DND-41 (cell line): ENCODE measurements at regions not wholly inside any gene's neighbourhood (a gene's known extent, or its start where the extent isn't known, plus 50 kb on each side); places are given as distances from the start of the nearest gene placed in this dataset.

Experiments used
- ATAC-seq: fragments of 200-7000 bp; cut with Tn5 transposase; 3 replicates; pipeline ENCODE4 v1.9.1; 2021; ENCODE audit warnings: low read depth; ENCODE audit not compliant: insufficient read depth
- DNase-seq: peaks from one replicate; pipeline ENCODE4 v3.0.0-alpha.2; 2020
- H2AFZ ChIP-seq: 2 replicates; pipeline ENCODE4 v1.6.0; 2012; ENCODE audit warnings: low read depth, low read length
- H3K27ac ChIP-seq: 2 replicates; pipeline ENCODE4 v1.5.1; 2012; ENCODE audit warnings: low read length, inconsistent platforms
- H3K27me3 ChIP-seq: fragments of 200-600 bp; sonication (generic); 2 replicates; pipeline ENCODE4 v1.6.0; 2012; ENCODE audit warnings: low read length, mild to moderate bottlenecking, inconsistent platforms; ENCODE audit not compliant: insufficient read depth, poor library complexity
- H3K36me3 ChIP-seq: 2 replicates; pipeline ENCODE4 v1.5.1; 2012; ENCODE audit warnings: low read length, inconsistent platforms; ENCODE audit not compliant: insufficient read depth
- H3K4me1 ChIP-seq: 2 replicates; pipeline ENCODE4 v1.5.1; 2012; ENCODE audit warnings: mild to moderate bottlenecking, low read length; ENCODE audit not compliant: insufficient read depth
- H3K4me2 ChIP-seq: 2 replicates; pipeline ENCODE4 v1.6.0; 2012; ENCODE audit warnings: mild to moderate bottlenecking, moderate library complexity, low read length, inconsistent platforms; ENCODE audit not compliant: insufficient read depth
- H3K4me3 ChIP-seq, 2 experiments: fragments of 200-600 bp in 1 of 2; shearing (Covaris generic) in 1 of 2; 2 replicates each; pipeline ENCODE4 v1.5.1; 2012 to 2016; ENCODE audit warnings: inconsistent platforms in 2 of 2, low read length in 2 of 2, mild to moderate bottlenecking in 2 of 2, low read depth in 1 of 2, moderate library complexity in 1 of 2
- H3K79me2 ChIP-seq: 2 replicates; pipeline ENCODE4 v1.6.0; 2012; ENCODE audit warnings: low read length, inconsistent platforms; ENCODE audit not compliant: insufficient read depth
- H3K9ac ChIP-seq: 2 replicates; pipeline ENCODE4 v1.6.0; 2012; ENCODE audit warnings: low read depth, mild to moderate bottlenecking, inconsistent platforms, low read length, moderate library complexity
- H3K9me3 ChIP-seq: 2 replicates; pipeline ENCODE4 v1.5.1; 2012; ENCODE audit warnings: low read length, moderate library complexity, mild to moderate bottlenecking, inconsistent platforms; ENCODE audit not compliant: insufficient read depth, severe bottlenecking
- H4K20me1 ChIP-seq: 2 replicates; pipeline ENCODE4 v1.6.0; 2012; ENCODE audit warnings: low read length; ENCODE audit not compliant: insufficient read depth
- EZH2 ChIP-seq: IDR thresholded peaks from 3 replicates; pipeline ENCODE4 v1.6.1; 2012; ENCODE audit warnings: borderline replicate concordance, low read depth, mild to moderate bottlenecking, moderate library complexity, low read length, inconsistent platforms; ENCODE audit not compliant: severe bottlenecking
- TF ChIP-seq, protein P1 (sequence below): IDR thresholded peaks from 2 replicates; pipeline ENCODE4 v1.5.1; 2012; ENCODE audit warnings: borderline replicate concordance, low read length, moderate library complexity, mild to moderate bottlenecking; ENCODE audit not compliant: poor library complexity, severe bottlenecking; ENCODE audit errors: extremely low read depth

DNA sequence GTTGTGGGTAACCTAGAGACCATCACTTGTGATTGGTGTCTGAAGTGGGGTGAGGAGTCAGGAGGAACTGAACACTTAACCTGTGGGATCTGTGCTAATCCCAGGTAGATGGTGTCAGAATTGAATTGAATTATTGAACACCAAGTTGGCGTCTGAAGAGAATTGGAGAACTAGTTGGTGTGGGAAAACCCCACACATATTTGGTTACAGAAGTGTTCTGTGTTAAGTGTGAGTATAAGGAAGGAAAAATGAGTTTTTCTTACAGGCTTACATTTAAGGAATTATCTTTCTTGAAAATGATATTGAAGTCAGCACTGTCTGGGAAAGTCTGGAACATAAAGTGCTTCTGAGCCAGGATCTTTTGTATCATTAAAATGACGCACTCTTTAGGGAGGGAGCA is 182.9 kb upstream of the ECI2 start:
- Histone ChIP-seq H3K27ac (no peak overlapping the region), H4K20me1 (no peaks in the 10 kb centered on the region), H3K9ac (no peak overlapping the region), H3K27me3 (no peaks in the 10 kb centered on the region), H3K9me3 (no peaks in the 10 kb centered on the region), H3K79me2 (no peaks in the 10 kb centered on the region), H3K4me2 (no peak overlapping the region), H3K4me3 (no peak overlapping the region), H3K36me3 (no peaks in the 10 kb centered on the region), H2AFZ (no peak overlapping the region), H3K4me1 (no peaks in the 10 kb centered on the region)
- DNase-seq (no peak), ATAC-seq (no peak)
- TF ChIP-seq EZH2 = no peak
- TF ChIP-seq, protein P1, sequence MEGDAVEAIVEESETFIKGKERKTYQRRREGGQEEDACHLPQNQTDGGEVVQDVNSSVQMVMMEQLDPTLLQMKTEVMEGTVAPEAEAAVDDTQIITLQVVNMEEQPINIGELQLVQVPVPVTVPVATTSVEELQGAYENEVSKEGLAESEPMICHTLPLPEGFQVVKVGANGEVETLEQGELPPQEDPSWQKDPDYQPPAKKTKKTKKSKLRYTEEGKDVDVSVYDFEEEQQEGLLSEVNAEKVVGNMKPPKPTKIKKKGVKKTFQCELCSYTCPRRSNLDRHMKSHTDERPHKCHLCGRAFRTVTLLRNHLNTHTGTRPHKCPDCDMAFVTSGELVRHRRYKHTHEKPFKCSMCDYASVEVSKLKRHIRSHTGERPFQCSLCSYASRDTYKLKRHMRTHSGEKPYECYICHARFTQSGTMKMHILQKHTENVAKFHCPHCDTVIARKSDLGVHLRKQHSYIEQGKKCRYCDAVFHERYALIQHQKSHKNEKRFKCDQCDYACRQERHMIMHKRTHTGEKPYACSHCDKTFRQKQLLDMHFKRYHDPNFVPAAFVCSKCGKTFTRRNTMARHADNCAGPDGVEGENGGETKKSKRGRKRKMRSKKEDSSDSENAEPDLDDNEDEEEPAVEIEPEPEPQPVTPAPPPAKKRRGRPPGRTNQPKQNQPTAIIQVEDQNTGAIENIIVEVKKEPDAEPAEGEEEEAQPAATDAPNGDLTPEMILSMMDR = no peak

- Histone ChIP-seq H3K4me3 (no peak overlapping the region), H4K20me1 (no peaks in the 10 kb centered on the region), H3K27me3 (no peaks in the 10 kb centered on the region), H2AFZ (no peak overlapping the region), H3K79me2 (no peaks in the 10 kb centered on the region), H3K4me2 (no peak overlapping the region), H3K4me1 (no peaks in the 10 kb centered on the region), H3K27ac (no peak overlapping the region), H3K9ac (no peak overlapping the region), H3K9me3 (no peaks in the 10 kb centered on the region), H3K36me3 (no peaks in the 10 kb centered on the region)
- DNase-seq (no peak), ATAC-seq (no peak)
- no peak for TF ChIP-seq EZH2
- TF ChIP-seq, protein P1 = no peak
Observed at GRCh38 chr6:4316867-4317400, 181.6 kb upstream of the ECI2 start.

DNA sequence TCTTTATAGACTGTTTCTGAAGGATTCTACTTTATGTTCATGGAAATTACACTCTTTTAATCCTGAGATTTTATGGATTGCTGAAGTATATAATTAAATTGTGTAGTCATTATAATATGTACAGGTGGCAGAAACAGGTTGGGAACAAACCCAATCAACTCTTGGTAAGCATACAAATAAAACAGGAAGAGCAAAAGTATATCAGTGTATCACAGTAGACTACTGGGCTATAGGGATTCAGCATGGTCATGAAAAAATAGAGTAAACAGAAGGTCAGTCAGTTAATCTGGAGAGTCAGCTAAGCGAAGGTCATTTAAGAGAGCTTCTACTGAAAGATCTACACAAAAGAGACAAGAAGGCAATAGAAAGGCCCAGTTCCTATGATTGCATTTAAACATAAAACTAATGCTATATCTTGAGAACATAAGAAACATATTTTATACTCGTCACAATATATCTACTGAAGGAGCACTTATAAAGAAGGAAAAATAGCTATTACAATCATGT is 178.9 kb upstream of the ECI2 start:
- DNase-seq (no peak), ATAC-seq (no peak)
- H3K9ac ChIP-seq = no peak overlapping the region
- H3K36me3 ChIP-seq = no peaks in the 10 kb centered on the region
- no peak overlapping the region for H3K4me2 ChIP-seq
- no peaks in the 10 kb centered on the region for H4K20me1 ChIP-seq
- H3K27ac ChIP-seq = no peak overlapping the region
- no peak overlapping the region for H2AFZ ChIP-seq
- H3K4me3 ChIP-seq = no peak overlapping the region
- H3K27me3 ChIP-seq = no peaks in the 10 kb centered on the region
- TF ChIP-seq, protein P1 = no peak
- no peak for TF ChIP-seq EZH2
- no peaks in the 10 kb centered on the region for H3K4me1 ChIP-seq
- no peaks in the 10 kb centered on the region for H3K9me3 ChIP-seq
- no peaks in the 10 kb centered on the region for H3K79me2 ChIP-seq
